Osteocyte (in vitro differentiated cells): ENCODE measurements at regions not wholly inside any gene's neighbourhood (a gene's known extent, or its start where the extent isn't known, plus 50 kb on each side); places are given as distances from the start of the nearest gene placed in this dataset.

Experiments used
- DNase-seq: peaks from one replicate; pipeline ENCODE4 v3.0.0; 2021; ENCODE audit warnings: mixed read lengths; ENCODE audit not compliant: unreplicated experiment; ENCODE audit errors: extremely low spot score
- H3K27ac Mint-ChIP-seq: one replicate; pipeline ENCODE4 v1.8.0; 2021; ENCODE audit warnings: mild to moderate bottlenecking, mixed read lengths; ENCODE audit not compliant: unreplicated experiment
- H3K27me3 Mint-ChIP-seq: one replicate; pipeline ENCODE4 v1.8.0; 2021; ENCODE audit warnings: mixed read lengths; ENCODE audit not compliant: unreplicated experiment
- H3K36me3 Mint-ChIP-seq: one replicate; pipeline ENCODE4 v1.8.0; 2021; ENCODE audit warnings: mixed read lengths; ENCODE audit not compliant: unreplicated experiment
- H3K4me1 Mint-ChIP-seq: one replicate; pipeline ENCODE4 v1.8.0; 2021; ENCODE audit warnings: mixed read lengths; ENCODE audit not compliant: unreplicated experiment
- H3K4me3 Mint-ChIP-seq: one replicate; pipeline ENCODE4 v1.8.0; 2021; ENCODE audit warnings: mild to moderate bottlenecking, moderate library complexity, mixed read lengths; ENCODE audit not compliant: unreplicated experiment
- H3K9me3 Mint-ChIP-seq: one replicate; pipeline ENCODE4 v1.8.0; 2021; ENCODE audit warnings: mixed read lengths; ENCODE audit not compliant: unreplicated experiment
- TF ChIP-seq, protein P1 (sequence below): fragments of 200-600 bp; sonication (generic); IDR thresholded peaks from 2 replicates; pipeline ENCODE4 v1.5.0; 2021; ENCODE audit warnings: antibody characterized with exemption, mild to moderate bottlenecking, moderate library complexity

DNA sequence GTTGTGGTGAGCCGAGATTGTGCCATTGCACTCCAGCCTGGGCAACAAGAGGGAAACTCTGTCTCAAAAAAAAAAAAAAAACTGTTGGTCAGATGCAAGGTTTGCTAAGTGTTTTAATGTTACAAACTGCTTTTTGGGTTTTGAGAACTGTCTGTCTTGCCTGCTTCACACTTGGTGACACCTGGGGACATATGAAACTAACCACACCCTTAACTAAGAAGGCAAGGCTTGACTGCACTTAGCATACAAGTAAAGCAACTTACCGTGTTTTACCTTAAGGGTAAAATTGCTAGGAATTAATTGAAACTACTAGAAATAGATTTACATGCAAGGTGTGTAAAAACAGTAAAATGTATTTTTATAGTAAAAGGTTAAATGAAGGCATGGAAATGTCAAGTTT lies 180.4 kb downstream of the OR13H1 start:
- H3K27ac Mint-ChIP-seq: no peak overlapping the region
- no peaks in the 10 kb centered on the region for H3K36me3 Mint-ChIP-seq
- TF ChIP-seq, protein P1, sequence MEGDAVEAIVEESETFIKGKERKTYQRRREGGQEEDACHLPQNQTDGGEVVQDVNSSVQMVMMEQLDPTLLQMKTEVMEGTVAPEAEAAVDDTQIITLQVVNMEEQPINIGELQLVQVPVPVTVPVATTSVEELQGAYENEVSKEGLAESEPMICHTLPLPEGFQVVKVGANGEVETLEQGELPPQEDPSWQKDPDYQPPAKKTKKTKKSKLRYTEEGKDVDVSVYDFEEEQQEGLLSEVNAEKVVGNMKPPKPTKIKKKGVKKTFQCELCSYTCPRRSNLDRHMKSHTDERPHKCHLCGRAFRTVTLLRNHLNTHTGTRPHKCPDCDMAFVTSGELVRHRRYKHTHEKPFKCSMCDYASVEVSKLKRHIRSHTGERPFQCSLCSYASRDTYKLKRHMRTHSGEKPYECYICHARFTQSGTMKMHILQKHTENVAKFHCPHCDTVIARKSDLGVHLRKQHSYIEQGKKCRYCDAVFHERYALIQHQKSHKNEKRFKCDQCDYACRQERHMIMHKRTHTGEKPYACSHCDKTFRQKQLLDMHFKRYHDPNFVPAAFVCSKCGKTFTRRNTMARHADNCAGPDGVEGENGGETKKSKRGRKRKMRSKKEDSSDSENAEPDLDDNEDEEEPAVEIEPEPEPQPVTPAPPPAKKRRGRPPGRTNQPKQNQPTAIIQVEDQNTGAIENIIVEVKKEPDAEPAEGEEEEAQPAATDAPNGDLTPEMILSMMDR: no peak
- H3K4me1 Mint-ChIP-seq: no peaks in the 10 kb centered on the region
- no peak for DNase-seq
- no peaks in the 10 kb centered on the region for H3K27me3 Mint-ChIP-seq
- H3K9me3 Mint-ChIP-seq: peaks cover 17% of the 10 kb centered on the region
- no peak overlapping the region for H3K4me3 Mint-ChIP-seq

DNA sequence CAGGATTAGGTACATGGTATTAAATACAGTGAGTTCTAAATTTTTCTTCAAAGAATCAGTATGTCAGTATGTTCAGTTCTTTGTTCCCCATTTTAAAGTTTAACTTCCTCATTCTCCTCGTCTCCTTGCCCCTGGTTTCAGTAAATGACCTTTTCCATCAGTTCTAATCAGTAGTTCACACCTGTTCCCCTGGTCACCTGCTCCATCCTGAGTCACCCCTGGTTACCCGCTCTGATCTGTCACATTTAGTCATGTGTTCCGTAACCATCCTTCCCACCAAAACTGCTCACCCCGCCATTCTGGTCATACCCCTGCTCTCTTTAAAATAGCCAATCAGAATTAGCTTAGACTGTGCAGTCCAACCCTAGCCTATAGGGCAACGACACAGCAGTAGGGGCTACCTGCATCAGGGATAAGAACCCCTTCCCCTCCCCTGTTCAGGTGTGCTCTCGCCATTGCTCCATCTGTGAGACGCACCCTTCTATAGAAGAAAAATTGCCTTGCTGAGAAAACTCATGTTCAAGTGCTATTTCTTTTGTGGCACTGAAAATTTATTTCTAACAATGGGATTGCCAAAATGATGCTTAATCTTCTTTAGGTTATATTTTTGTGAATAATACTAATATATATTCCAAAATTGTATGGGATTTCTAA lies 181.3 kb downstream of the OR13H1 start:
- H3K27me3 Mint-ChIP-seq: no peaks in the 10 kb centered on the region
- TF ChIP-seq, protein P1: no peak
- H3K4me1 Mint-ChIP-seq: no peaks in the 10 kb centered on the region
- no peak overlapping the region for H3K27ac Mint-ChIP-seq
- no peak overlapping the region for H3K4me3 Mint-ChIP-seq
- H3K9me3 Mint-ChIP-seq: peaks cover 17% of the 10 kb centered on the region
- no peaks in the 10 kb centered on the region for H3K36me3 Mint-ChIP-seq
- DNase-seq: peak; percentile 54

DNA sequence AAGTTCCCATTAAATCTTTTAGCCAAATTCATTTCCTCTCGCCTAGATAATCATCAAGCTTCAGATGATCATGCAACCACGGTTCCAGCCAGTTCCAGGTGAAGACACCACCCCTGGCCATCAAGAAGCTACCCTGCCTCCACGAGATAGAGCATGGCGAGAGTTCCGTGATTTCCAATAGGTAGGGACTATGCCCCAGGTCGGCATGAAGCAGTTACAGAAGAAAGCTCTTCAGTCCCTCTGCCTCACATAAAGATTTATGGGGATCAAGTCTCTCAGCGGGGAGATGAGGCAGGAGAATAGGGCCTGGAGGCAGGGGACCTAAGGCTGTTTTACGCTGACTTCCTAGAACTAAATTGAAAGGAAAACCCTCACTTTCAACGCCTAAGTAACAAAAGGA lies 183.9 kb downstream of the OR13H1 start:
- H3K4me1 Mint-ChIP-seq: no peaks in the 10 kb centered on the region
- H3K27me3 Mint-ChIP-seq: no peaks in the 10 kb centered on the region
- TF ChIP-seq, protein P1: no peak
- H3K9me3 Mint-ChIP-seq: peaks cover 8% of the 10 kb centered on the region
- no peak overlapping the region for H3K4me3 Mint-ChIP-seq
- peak; percentile 40 for DNase-seq
- no peaks in the 10 kb centered on the region for H3K36me3 Mint-ChIP-seq
- H3K27ac Mint-ChIP-seq: no peak overlapping the region

DNA sequence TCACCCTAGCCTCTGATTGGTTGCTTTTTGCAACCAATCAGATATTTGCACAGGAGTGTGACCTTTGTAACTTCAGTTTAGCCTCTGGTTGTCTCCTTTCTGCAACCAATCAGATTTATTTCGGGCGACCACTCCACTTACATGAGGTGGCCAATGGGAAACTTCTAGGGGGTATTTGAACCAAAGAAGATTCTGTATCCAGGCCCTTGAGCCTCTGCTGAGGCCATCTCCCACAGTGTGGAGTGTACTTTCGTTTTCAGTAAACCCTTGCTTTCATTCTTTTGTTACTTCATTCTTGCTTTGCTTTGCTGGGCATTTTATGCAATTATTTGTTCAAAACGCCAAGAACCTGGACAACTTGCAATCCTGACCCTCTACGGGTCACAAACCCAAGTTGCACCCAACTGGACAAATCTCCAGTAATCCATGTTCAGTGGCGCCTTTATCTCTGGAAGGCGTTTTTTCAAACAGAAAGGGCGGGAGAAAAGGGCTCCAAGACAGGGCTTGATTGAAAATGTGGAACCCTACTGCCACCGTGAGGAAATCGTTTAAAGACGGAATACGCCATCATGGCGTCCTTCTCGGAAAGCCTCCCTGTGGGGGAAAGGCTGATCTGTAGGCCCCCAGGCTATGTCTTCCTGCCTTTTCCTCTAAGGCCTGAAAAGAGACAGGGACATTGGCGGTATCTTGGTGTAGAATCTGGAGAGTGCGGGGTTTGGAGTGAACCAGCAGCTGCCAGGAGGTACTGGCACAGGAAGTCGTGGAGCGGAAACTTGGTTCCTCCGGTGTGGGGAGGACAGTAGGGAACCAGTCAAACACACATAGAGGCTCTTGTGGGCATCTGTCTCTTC lies 184.6 kb downstream of the OR13H1 start:
- DNase-seq: peak; percentile 32
- TF ChIP-seq, protein P1: no peak
- Mint-ChIP-seq H3K27me3 (no peaks in the 10 kb centered on the region), H3K4me1 (no peaks in the 10 kb centered on the region), H3K36me3 (no peaks in the 10 kb centered on the region), H3K4me3 (no peak overlapping the region), H3K9me3 (peaks cover 8% of the 10 kb centered on the region), H3K27ac (no peak overlapping the region)

DNA sequence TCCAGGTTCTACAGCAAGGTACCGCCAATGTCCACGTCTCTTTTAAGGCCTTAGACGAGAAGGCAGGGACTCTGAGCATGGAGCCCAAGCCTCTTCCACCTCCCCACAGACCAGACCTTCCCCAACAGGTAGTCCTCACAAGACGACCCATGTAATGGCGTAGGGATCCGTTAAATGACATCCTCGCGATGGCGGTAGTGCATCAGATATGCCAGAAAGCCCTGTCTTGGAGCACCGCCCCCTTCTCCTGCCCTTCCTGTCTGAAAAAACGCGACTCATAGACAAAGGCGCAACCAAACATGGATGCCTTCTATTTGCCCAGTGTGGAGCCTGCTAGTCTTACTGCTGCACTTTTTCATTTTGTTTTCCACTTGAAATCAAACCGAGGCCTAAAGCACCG lies 185.4 kb downstream of the OR13H1 start:
- TF ChIP-seq, protein P1: no peak
- peak; percentile 64 for DNase-seq

More for the DNA sequence above, 185.4 kb downstream of the OR13H1 start:
- Mint-ChIP-seq H3K4me1 (no peaks in the 10 kb centered on the region), H3K36me3 (no peaks in the 10 kb centered on the region), H3K4me3 (no peak overlapping the region), H3K27me3 (no peaks in the 10 kb centered on the region), H3K9me3 (peaks cover 8% of the 10 kb centered on the region), H3K27ac (no peak overlapping the region)
